ENCODE measurements at regions not wholly inside any gene's neighbourhood (a gene's known extent, or its start where the extent isn't known, plus 50 kb on each side); places are given as distances from the start of the nearest gene placed in this dataset.

DNA sequence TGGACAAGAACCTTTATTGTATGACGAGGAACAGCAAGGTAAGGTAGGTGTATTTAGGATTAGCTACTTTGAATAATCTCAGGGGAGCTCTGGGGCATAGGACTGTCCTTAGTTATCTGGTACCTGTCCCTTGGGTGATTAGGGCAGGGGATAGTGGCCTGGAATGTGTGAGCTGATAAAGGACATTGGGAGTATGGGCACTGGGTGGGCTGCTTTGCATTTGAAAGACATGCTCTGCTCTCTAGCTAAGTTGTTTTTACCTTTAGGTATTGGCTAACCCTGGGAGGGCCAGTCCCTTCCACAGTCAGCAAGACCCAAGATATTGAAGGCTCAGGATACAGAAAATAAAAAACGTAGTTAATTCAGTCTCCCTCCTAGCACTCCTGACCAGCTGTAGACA lies 282.8 kb upstream of the C9orf72 start:
- TF ChIP-seq ZNF239 (tag by site-specific recombination; IDR thresholded peaks at IDR 0.05) (no peak), KLF1 (tag by site-specific recombination; IDR thresholded peaks at IDR 0.05) (no peak)
- TF ChIP-seq, protein P1, sequence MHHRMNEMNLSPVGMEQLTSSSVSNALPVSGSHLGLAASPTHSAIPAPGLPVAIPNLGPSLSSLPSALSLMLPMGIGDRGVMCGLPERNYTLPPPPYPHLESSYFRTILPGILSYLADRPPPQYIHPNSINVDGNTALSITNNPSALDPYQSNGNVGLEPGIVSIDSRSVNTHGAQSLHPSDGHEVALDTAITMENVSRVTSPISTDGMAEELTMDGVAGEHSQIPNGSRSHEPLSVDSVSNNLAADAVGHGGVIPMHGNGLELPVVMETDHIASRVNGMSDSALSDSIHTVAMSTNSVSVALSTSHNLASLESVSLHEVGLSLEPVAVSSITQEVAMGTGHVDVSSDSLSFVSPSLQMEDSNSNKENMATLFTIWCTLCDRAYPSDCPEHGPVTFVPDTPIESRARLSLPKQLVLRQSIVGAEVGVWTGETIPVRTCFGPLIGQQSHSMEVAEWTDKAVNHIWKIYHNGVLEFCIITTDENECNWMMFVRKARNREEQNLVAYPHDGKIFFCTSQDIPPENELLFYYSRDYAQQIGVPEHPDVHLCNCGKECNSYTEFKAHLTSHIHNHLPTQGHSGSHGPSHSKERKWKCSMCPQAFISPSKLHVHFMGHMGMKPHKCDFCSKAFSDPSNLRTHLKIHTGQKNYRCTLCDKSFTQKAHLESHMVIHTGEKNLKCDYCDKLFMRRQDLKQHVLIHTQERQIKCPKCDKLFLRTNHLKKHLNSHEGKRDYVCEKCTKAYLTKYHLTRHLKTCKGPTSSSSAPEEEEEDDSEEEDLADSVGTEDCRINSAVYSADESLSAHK (tag by site-specific recombination; IDR thresholded peaks at IDR 0.05) = no peak
- TF ChIP-seq, protein P2, sequence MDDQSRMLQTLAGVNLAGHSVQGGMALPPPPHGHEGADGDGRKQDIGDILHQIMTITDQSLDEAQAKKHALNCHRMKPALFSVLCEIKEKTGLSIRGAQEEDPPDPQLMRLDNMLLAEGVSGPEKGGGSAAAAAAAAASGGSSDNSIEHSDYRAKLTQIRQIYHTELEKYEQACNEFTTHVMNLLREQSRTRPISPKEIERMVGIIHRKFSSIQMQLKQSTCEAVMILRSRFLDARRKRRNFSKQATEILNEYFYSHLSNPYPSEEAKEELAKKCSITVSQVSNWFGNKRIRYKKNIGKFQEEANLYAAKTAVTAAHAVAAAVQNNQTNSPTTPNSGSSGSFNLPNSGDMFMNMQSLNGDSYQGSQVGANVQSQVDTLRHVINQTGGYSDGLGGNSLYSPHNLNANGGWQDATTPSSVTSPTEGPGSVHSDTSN (CRISPR knock-in tag; IDR thresholded peaks at IDR 0.05) = no peak
- Histone ChIP-seq H3K9me3 (ENCODE audit: control insufficient read depth, insufficient read depth, low read depth, low read length) (no peaks in the 10 kb centered on the region), H3K4me3 (ENCODE audit: low read depth, low read length) (no peak overlapping the region), H3K4me1 (ENCODE audit: control insufficient read depth, insufficient read depth, low read length) (no peaks in the 10 kb centered on the region), H3K36me3 (ENCODE audit: control insufficient read depth in 2 of 2, insufficient read depth in 1 of 2, low read length in 2 of 2) (no peaks in the 10 kb centered on the region), H3K27ac (ENCODE audit: extremely low read depth, low read depth, low read length) (no peak overlapping the region)
- POLR2A ChIA-PET = no interaction called here
- CTCF ChIA-PET = no interaction called here

DNA sequence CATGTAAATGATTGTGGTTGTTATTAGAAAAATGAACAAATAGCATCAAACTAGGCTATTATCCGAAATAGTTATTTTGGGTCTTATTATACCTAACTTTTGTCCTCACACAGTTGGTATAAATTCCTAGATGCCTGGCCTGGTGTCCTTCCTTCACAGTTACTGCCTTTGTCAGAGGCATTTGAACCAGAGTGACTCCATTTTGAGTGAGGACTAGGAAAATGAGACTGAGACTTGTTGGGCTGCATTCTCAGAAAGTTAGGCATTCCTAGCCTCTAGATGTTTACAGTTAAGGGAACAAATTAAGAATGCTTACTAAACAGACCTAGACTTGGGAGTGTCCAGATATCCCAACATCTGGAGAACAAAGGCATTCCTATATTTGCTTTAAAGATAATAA lies 283.5 kb upstream of the C9orf72 start:
- no peak overlapping the region for H3K27ac ChIP-seq (ENCODE audit: extremely low read depth, low read depth, low read length)
- ChIA-PET CTCF (no interaction called here), POLR2A (no interaction called here)
- no peaks in the 10 kb centered on the region for H3K9me3 ChIP-seq (ENCODE audit: control insufficient read depth, insufficient read depth, low read depth, low read length)
- H3K36me3 ChIP-seq (ENCODE audit: control insufficient read depth in 2 of 2, insufficient read depth in 1 of 2, low read length in 2 of 2) = no peaks in the 10 kb centered on the region
- H3K4me3 ChIP-seq (ENCODE audit: low read depth, low read length) = no peak overlapping the region
- TF ChIP-seq ZNF248 (tag by site-specific recombination; IDR thresholded peaks at IDR 0.05) (no peak), ZNF777 (tag by site-specific recombination; IDR thresholded peaks at IDR 0.05; ENCODE audit: borderline replicate concordance) (no peak), ZBTB17 (tag by site-specific recombination; IDR thresholded peaks at IDR 0.05) (no peak), ZNF626 (tag by site-specific recombination; IDR thresholded peaks at IDR 0.05) (no peak), ZNF266 (tag by site-specific recombination; IDR thresholded peaks at IDR 0.05; ENCODE audit: low read depth) (no peak)
- TF ChIP-seq, protein P3, sequence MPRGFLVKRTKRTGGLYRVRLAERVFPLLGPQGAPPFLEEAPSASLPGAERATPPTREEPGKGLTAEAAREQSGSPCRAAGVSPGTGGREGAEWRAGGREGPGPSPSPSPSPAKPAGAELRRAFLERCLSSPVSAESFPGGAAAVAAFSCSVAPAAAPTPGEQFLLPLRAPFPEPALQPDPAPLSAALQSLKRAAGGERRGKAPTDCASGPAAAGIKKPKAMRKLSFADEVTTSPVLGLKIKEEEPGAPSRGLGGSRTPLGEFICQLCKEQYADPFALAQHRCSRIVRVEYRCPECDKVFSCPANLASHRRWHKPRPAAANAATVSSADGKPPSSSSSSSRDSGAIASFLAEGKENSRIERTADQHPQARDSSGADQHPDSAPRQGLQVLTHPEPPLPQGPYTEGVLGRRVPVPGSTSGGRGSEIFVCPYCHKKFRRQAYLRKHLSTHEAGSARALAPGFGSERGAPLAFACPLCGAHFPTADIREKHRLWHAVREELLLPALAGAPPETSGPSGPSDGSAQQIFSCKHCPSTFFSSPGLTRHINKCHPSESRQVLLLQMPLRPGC (tag by site-specific recombination; IDR thresholded peaks at IDR 0.05) = no peak
- no peaks in the 10 kb centered on the region for H3K4me1 ChIP-seq (ENCODE audit: control insufficient read depth, insufficient read depth, low read length)

DNA sequence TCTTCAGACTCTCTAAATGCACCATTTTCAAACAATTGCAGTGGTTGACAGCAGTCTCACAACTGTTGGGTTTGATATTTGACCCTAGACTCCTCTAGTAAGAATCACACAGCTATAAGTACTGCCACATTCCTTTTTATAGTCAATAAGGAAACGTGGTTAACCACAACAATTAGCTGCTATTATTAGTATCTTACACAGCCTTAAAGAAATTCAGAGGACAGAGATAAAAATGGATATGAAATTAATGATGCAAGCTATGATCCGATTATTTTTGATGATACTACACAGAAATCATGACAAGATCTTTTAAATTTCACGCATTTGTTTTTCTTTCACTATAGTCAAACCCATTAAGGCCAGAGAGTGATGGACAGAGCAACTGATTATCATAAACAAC lies 288.6 kb upstream of the C9orf72 start:
- Histone ChIP-seq H3K36me3 (ENCODE audit: control insufficient read depth in 2 of 2, insufficient read depth in 1 of 2, low read length in 2 of 2) (no peaks in the 10 kb centered on the region), H3K4me1 (ENCODE audit: control insufficient read depth, insufficient read depth, low read length) (no peaks in the 10 kb centered on the region), H3K4me3 (ENCODE audit: low read depth, low read length) (no peak overlapping the region), H3K9me3 (ENCODE audit: control insufficient read depth, insufficient read depth, low read depth, low read length) (no peaks in the 10 kb centered on the region), H3K27ac (ENCODE audit: extremely low read depth, low read depth, low read length) (no peak overlapping the region)
- ChIA-PET POLR2A (no interaction called here), CTCF (interaction anchor here (0.9 kb wide), 1 partner anchor 136 kb away, joined by 3 read pairs; no protein-coding TSS in a partner anchor)
- TF ChIP-seq ZNF544 (tag by site-specific recombination; IDR thresholded peaks at IDR 0.05) (no peak), ZNF624 (tag by site-specific recombination; IDR thresholded peaks at IDR 0.05) (no peak)

DNA sequence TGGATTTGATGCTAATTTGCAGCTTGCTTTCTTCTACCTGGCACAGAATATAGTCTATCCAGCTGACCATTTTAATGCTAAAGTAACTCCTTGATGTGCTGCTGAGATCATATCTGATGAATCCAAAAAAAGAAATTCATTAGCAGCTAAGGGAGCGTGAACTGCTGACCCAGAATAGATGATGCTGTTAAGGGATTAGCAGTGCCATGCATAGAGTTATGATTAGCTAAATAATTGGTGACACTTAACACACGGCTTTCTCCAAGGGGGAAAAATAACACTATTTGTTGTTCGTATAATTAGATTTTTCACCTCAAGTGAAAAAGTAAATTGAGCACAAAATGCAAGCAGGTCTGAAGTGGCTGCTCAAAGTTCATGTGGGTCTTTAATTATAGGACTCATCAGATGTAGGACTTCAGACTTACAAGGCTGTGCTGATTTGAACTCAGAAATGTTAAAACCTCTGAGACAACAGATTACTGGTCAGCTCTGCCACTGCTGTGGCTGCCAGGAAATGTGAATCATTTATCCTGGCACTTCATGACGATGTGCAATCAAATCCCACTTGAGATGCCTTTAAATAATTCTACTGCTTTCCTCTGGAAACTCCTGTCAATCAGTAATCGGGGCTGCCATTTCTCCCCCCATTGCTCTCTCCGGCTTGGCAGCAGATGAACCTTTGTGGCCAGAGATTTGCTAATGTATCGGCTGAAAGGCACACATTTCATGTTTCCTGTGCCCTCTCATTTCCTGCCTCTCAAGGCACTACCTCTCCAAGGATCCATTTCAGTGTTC lies 291.6 kb upstream of the C9orf72 start:
- H3K36me3 ChIP-seq (ENCODE audit: control insufficient read depth in 2 of 2, insufficient read depth in 1 of 2, low read length in 2 of 2) = no peaks in the 10 kb centered on the region
- no peaks in the 10 kb centered on the region for H3K9me3 ChIP-seq (ENCODE audit: control insufficient read depth, insufficient read depth, low read depth, low read length)
- TF ChIP-seq ZNF23 (tag by site-specific recombination; IDR thresholded peaks at IDR 0.05; ENCODE audit: borderline replicate concordance) (no peak), PRDM1 (tag by site-specific recombination; IDR thresholded peaks at IDR 0.05) (no peak), ZNF155 (tag by site-specific recombination; IDR thresholded peaks at IDR 0.05) (no peak), KLF16 (tag by site-specific recombination; IDR thresholded peaks at IDR 0.05) (no peak)
- CTCF ChIA-PET = interaction anchor here (0.7 to 1.2 kb wide), 2 partner anchors 139 to 150 kb away, joined by 3 read pairs; no protein-coding TSS in a partner anchor
- H3K4me1 ChIP-seq (ENCODE audit: control insufficient read depth, insufficient read depth, low read length) = no peaks in the 10 kb centered on the region
- POLR2A ChIA-PET = no interaction called here
- H3K4me3 ChIP-seq (ENCODE audit: low read depth, low read length) = no peak overlapping the region
- H3K27ac ChIP-seq (ENCODE audit: extremely low read depth, low read depth, low read length) = no peak overlapping the region

Measured in HEK293 (cell line).